Esophagus muscularis mucosa (tissue), 4 donors: ENCODE measurements at regions not wholly inside any gene's neighbourhood (a gene's known extent, or its start where the extent isn't known, plus 50 kb on each side); places are given as distances from the start of the nearest gene placed in this dataset.

ENCODE experiments used
- DNase-seq: peaks from one replicate; pipeline ENCODE4 v3.0.0-alpha.2; 2017; ENCODE audit errors: extremely low spot score
- H3K27ac ChIP-seq, 4 donors: fragments of 200-600 bp; sonication (generic); replicated peaks in 1 of 4; 1 replicate in 3 of 4; 2 replicates in 1 of 4; pipeline ENCODE4 v1.5.1; 2016 to 2019; ENCODE audit warnings: mild to moderate bottlenecking in 1 of 4
- H3K27me3 ChIP-seq, 4 donors: fragments of 200-600 bp; sonication (generic); one replicate each; pipeline versions ENCODE4 v1.5.1 to v1.6.0; 2016 to 2019
- H3K36me3 ChIP-seq, 4 donors: fragments of 200-600 bp; sonication (generic); one replicate each; pipeline ENCODE4 v1.5.1; 2016 to 2019
- H3K4me1 ChIP-seq, 4 donors: fragments of 200-600 bp; sonication (generic); one replicate each; pipeline ENCODE4 v1.5.1; 2016 to 2019
- H3K4me3 ChIP-seq, 4 donors: fragments of 200-600 bp; sonication (generic); 1 replicate in 2 of 4; 2 replicates in 2 of 4; pipeline ENCODE4 v1.5.1; 2016 to 2019; ENCODE audit warnings: mild to moderate bottlenecking in 4 of 4, moderate library complexity in 1 of 4
- H3K9me3 ChIP-seq, 4 donors: fragments of 200-600 bp; sonication (generic); 1 replicate in 3 of 4; 2 replicates in 1 of 4; pipeline ENCODE4 v1.5.1; 2016 to 2019
- EP300 ChIP-seq: sonication (generic); formaldehyde crosslinking; IDR thresholded peaks from one replicate; pipeline ENCODE4 v1.6.1; 2017; ENCODE audit warnings: antibody characterized with exemption
- POLR2A ChIP-seq: fragments of 450-650 bp; IDR thresholded peaks from one replicate; pipeline ENCODE4 v1.6.1; 2017; ENCODE audit warnings: antibody characterized with exemption, moderate library complexity, mild to moderate bottlenecking, low read depth
- POLR2AphosphoS5 ChIP-seq, 2 donors: sonication (generic); formaldehyde crosslinking; IDR thresholded peaks; one replicate each; pipeline ENCODE4 v1.6.1; 2017; ENCODE audit warnings: antibody characterized with exemption in 2 of 2
- WGBS: methylation state at CpG from one replicate; pipeline ENCODE4 v1.1.5; 2018; 5-methylcytosine and 5-hydroxymethylcytosine counted together
- intact Hi-C: fragments of 100-400 bp; cut with DNase I; formaldehyde crosslinking; loops from one replicate; pipeline ENCODE4 v1.15.1; 2023
- TF ChIP-seq, protein P1 (sequence below), 3 experiments: fragments of 200-600 bp in 2 of 3; fragments of 450-650 bp in 1 of 3; sonication (generic) in 2 of 3; IDR thresholded peaks; one replicate each; pipeline ENCODE4 v1.5.1; 2017 to 2019; ENCODE audit warnings: antibody characterized with exemption in 3 of 3, mild to moderate bottlenecking in 2 of 3, moderate library complexity in 1 of 3

DNA sequence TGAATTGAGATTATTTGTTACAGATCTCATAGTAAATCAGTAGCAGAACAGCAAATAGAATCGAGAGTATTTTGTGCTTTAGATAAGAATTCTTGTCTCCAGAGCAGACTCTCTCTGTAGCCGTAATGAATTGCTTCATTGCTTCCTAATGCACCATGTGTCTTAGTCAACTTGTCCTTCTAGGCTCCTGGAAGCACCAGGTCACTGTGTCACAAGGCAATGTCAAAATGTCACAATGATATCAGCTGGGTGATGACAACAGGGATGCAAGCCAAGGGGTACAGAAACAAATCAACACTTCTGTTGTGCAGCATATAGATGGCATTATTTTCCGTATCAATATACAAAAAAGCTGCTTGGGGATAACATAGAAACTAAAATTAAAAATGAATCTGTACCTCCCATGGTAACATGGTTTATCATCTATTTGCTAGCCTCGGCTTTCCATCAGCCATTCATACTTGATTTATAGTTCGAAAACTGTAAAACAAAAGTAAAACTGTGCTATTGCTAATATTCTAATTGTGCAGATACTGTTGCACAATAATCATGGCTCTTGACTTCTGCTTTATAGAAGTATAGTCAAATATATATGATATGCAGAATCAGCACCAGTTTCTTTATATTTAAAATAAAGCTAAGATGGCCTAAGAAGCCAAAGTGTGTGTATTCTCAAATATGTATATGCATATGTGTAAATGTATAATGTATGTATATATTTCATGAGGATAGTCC, 435.9 kb upstream of the TLE4 start:
- Histone ChIP-seq H3K27ac (no peak overlapping the region), H3K9me3 (no peaks in the 10 kb centered on the region), H3K36me3 (no peaks in the 10 kb centered on the region), H3K27me3 (no peaks in the 10 kb centered on the region), H3K4me1 (no peaks in the 10 kb centered on the region), H3K4me3 (no peak overlapping the region)
- TF ChIP-seq POLR2A, result no peak
- no peak for TF ChIP-seq EP300
- no peak for TF ChIP-seq POLR2AphosphoS5 (IDR thresholded peaks at IDR 0.05)
- TF ChIP-seq, protein P1, sequence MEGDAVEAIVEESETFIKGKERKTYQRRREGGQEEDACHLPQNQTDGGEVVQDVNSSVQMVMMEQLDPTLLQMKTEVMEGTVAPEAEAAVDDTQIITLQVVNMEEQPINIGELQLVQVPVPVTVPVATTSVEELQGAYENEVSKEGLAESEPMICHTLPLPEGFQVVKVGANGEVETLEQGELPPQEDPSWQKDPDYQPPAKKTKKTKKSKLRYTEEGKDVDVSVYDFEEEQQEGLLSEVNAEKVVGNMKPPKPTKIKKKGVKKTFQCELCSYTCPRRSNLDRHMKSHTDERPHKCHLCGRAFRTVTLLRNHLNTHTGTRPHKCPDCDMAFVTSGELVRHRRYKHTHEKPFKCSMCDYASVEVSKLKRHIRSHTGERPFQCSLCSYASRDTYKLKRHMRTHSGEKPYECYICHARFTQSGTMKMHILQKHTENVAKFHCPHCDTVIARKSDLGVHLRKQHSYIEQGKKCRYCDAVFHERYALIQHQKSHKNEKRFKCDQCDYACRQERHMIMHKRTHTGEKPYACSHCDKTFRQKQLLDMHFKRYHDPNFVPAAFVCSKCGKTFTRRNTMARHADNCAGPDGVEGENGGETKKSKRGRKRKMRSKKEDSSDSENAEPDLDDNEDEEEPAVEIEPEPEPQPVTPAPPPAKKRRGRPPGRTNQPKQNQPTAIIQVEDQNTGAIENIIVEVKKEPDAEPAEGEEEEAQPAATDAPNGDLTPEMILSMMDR (IDR thresholded peaks at IDR 0.05), result no peak
- 86% methylated on average over 5 of the region's 5 CpGs for WGBS
- DNase-seq, result no peak
- intact Hi-C loops, result no loop called here

DNA sequence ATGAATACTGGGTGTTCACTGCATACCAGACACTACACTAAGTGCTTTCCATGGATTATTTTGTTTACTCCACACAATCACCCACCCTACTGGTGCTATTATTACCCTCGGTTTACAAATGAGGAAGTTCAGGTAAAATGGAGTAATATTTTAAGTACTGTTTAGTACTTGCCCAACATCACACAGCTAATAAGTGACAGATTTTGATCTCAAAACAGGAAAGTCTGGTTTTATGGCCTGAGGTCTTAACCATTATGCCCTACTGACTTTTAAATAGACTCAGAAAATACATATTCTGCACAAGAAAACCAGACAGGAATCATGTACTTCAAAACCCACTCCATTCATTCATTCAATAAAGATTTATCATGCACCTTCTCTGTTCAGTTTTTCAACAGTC, 431.0 kb upstream of the TLE4 start:
- no peaks in the 10 kb centered on the region for H3K27me3 ChIP-seq
- DNase-seq, result no peak
- H3K9me3 ChIP-seq, result no peaks in the 10 kb centered on the region
- no peaks in the 10 kb centered on the region for H3K4me1 ChIP-seq
- no peak overlapping the region for H3K4me3 ChIP-seq
- no peak overlapping the region for H3K27ac ChIP-seq
- 84% methylated on average over 1 of the region's 1 CpG for WGBS
- TF ChIP-seq EP300 (no peak), POLR2A (no peak), POLR2AphosphoS5 (IDR thresholded peaks at IDR 0.05) (no peak)
- TF ChIP-seq, protein P1 (IDR thresholded peaks at IDR 0.05), result no peak
- H3K36me3 ChIP-seq, result no peaks in the 10 kb centered on the region
- intact Hi-C loops, result no loop called here

DNA sequence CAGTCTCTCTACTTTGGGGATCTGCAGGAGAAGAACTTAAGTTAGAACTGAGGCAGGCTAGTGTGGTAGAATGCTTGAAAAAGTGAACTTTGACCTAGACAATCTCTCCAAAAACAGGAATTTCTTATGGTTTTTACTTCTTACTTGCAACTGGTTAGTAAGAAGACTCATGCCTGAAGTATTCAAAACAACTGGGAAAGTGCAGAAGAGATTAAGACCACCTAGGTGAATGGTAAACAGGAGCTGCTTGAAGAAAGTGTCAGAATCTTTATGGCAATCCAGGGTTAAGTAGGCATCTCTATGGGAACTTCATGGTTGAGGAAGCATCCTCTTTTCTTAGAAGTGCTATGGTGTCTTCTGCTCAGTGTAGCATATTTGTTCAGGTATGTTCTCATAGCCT, 428.6 kb upstream of the TLE4 start:
- TF ChIP-seq EP300 (no peak), POLR2A (no peak), POLR2AphosphoS5 (IDR thresholded peaks at IDR 0.05) (no peak)
- TF ChIP-seq, protein P1 (IDR thresholded peaks at IDR 0.05), result no peak
- DNase-seq, result no peak
- Histone ChIP-seq H3K36me3 (no peaks in the 10 kb centered on the region), H3K27ac (no peak overlapping the region), H3K4me3 (no peak overlapping the region), H3K27me3 (no peaks in the 10 kb centered on the region), H3K4me1 (no peaks in the 10 kb centered on the region), H3K9me3 (no peaks in the 10 kb centered on the region)
- intact Hi-C loops, result no loop called here

DNA sequence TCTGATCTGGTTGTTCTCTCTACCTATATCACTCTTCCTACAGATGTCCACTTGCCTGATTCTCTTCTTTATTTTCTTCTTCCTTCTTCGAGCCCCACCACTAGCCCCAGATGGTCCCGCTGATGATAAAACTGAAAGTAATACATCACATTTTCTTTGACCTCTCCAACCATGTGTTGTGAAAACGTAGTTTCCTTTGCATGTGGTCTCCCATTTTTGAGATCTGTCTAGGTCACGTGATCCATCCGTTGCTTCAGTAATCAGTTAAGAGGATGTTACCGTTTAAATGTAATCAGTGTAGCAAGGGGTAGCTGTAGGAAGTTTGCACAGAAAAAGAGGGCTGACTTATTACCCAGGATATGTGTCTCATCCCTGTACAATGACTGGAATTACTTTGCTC, 426.3 kb upstream of the TLE4 start:
- TF ChIP-seq POLR2A (no peak), EP300 (no peak), POLR2AphosphoS5 (IDR thresholded peaks at IDR 0.05) (no peak)
- TF ChIP-seq, protein P1 (IDR thresholded peaks at IDR 0.05), result no peak
- WGBS, result 89% methylated on average over 6 of the region's 6 CpGs
- no peak for DNase-seq
- Histone ChIP-seq H3K27ac (no peak overlapping the region), H3K4me3 (no peak overlapping the region), H3K27me3 (no peaks in the 10 kb centered on the region), H3K4me1 (no peaks in the 10 kb centered on the region), H3K36me3 (no peaks in the 10 kb centered on the region), H3K9me3 (no peaks in the 10 kb centered on the region)
- intact Hi-C loops, result no loop called here

DNA sequence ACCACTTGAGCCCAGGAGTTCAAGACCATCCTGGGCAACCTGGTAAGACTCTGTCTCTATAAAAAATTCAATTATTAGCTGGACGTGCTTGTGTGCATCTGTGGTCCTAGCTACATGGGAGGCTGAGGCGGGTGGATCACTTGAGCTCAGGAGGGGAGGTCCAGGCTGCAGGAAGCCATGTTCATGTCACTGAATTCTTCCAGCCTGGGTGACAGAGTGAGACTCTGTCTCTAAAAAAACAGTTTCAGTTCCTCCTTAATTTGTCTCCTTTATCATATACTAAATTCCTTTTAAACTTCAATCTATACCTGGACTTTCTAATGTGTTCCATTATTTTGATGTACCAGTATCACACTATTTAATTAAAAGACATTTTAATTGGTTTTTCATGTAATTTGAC, 422.2 kb upstream of the TLE4 start:
- DNase-seq, result no peak
- Histone ChIP-seq H3K27ac (no peak overlapping the region), H3K4me1 (no peaks in the 10 kb centered on the region), H3K9me3 (no peaks in the 10 kb centered on the region), H3K4me3 (no peak overlapping the region), H3K36me3 (no peaks in the 10 kb centered on the region), H3K27me3 (no peaks in the 10 kb centered on the region)
- intact Hi-C loops, result no loop called here
- 84% methylated on average over 2 of the region's 2 CpGs for WGBS
- TF ChIP-seq, protein P1 (IDR thresholded peaks at IDR 0.05), result no peak
- no peak for TF ChIP-seq EP300
- TF ChIP-seq POLR2AphosphoS5 (IDR thresholded peaks at IDR 0.05), result no peak
- no peak for TF ChIP-seq POLR2A
